ENCODE measurements at regions not wholly inside any gene's neighbourhood (a gene's known extent, or its start where the extent isn't known, plus 50 kb on each side); places are given as distances from the start of the nearest gene placed in this dataset.
"Not testable (repeated sequence)": the region's sequence is repeated elsewhere in the genome, so short reads cannot be mapped to it uniquely, and the experiment has no call there.

DNA sequence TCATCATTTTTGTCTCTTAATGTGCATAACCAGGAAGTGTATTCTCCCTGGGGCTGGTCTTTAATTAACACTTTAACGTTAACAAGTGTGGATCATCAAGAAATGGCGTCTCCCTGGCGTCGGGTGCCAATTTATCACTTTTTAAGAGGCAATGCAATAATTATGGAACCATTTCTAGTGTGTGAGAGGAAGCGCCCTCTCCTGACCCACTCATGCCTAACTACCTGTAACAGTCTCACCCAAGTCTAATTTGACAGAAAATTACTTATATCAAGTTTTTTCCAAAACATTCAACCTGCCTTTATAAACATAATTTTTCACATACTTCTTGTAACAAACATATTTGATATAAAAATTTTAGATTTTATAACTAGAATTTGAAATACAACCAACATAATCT is 905.3 kb upstream of the MDGA2 start:
- no peak for DNase-seq (ENCODE audit: low spot score)

- DNase-seq (ENCODE audit: low spot score): no peak
Observed at GRCh38 chr14:48575772-48576171, 900.4 kb upstream of the MDGA2 start.

GRCh38 chr14:48568688-48569087 is 893.3 kb upstream of the MDGA2 start:
- no peak for DNase-seq (ENCODE audit: low spot score)

DNA sequence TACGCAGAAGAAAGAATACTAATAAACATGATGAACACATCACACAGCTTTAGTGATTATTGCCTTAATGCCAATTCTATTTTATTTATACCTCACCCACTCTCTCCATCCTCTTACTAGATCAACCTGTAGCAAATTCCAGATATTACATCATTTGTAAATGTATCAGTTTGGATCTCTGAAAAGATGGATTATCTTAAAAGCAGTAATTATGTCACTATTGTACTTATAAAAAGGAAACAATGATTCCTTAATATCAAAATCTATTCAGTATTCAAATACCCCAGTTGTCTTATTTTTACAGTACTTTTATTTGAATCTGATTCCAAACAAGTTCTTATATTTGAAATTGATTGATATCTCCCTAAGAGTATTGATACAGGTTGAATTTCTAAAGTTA is 892.8 kb upstream of the MDGA2 start:
- no peak for DNase-seq (ENCODE audit: low spot score)

DNA sequence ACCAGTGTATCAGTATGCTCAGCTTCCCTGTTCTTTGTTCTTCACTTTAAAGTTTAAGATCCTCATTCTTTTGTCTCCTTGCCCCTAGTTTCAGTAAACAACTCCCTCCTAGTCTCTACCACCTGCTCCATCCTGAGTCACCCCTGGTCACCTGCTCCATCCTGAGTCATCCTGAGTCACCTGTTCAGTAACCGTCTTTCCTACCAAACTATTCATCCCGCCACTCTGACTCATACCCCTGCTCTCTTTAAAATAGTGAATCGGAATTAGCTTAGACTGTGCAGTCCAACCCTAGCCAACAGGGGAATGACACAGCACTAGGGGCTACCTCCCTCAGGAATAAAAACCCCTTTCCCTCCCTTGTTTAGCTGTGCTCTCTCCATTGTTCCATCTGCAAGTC is 888.1 kb upstream of the MDGA2 start:
- no peak for DNase-seq (ENCODE audit: low spot score)

GRCh38 chr14:48561438-48561837 is 886.0 kb upstream of the MDGA2 start:
- DNase-seq (ENCODE audit: low spot score): not testable (repeated sequence)

GRCh38 chr14:48560421-48560820 is 885.0 kb upstream of the MDGA2 start:
- DNase-seq (ENCODE audit: low spot score): no peak

GRCh38 chr14:48553443-48553842 is 878.0 kb upstream of the MDGA2 start:
- DNase-seq (ENCODE audit: low spot score): no peak

DNA sequence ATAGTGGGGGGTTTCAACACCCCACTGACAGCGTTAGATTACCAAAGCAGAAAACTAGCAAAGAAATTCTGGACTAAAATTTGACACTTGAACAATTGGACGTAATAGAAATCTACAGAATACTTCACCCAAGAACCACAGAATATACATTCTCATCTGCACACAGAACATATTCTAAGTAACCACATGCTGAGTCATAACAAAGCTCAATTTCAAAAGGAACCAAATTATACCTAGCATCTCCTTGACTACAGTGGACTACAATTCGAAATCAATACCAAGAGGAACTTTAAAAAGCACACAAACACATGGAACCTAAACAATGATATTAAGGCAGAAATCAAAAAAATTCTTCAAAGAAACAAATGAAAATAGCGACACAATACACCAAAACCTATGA is 871.6 kb upstream of the MDGA2 start:
- DNase-seq (ENCODE audit: low spot score): no peak

DNA sequence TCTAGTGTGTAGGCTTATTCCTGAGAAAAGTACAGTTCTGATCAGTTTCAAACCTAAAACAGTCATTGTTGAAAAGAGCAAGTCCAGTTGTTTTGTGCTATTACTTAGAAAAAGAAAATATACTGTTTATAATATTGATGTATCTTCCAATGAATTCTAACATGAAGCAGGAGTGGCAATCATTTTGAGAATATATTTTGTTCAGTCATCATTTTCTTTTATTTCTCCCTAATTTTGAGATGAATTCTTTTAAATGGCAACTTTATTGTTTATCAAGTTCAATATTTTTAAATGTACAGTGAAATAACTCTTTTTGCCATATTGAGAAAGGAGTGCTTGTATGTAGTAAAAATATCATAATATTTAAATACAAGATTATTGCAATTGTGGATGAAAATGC is 862.2 kb upstream of the MDGA2 start:
- DNase-seq (ENCODE audit: low spot score): no peak

- no peak for DNase-seq (ENCODE audit: low spot score)
Observed at GRCh38 chr14:48536318-48536717, 860.9 kb upstream of the MDGA2 start.

DNA sequence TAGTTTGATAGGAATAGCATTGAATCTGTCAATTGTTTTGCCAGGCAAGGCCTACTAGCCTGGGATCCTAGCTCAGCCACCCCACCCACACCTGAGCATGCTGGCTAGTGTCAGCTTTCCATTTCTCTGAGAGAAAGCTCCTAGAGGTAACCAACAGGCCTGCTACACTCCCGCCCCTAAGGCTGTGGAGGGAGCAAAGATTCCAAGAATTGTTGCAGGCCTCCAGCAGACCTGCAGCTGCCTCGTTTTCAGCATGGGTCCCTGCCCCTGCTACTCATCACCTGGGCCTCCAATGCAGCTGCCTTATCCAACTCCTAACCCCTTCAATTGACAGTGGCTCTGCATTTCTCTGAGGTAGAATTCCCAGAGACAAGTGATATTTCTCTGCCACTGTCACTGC is 852.4 kb upstream of the MDGA2 start:
- no peak for DNase-seq (ENCODE audit: low spot score)

DNA sequence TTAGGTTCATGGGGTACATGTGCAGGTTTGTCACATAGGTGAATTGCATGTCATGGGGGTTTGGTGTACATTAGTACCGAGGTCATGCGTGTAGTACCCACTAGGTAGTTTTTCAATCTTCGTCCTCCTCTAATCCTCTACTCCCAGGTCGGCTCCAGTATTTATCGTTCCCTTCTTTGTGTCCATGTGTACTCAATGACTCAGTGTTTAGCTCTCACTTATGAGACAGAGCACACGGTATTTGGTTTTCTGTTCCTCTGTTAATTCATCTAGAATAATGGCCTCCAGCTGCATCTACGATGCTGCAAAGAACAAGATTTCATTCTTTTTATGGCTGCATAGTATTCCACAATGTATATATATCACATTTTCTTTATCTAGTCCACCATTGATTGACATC is 850.9 kb upstream of the MDGA2 start:
- no peak for DNase-seq (ENCODE audit: low spot score)

- DNase-seq (ENCODE audit: low spot score): no peak
Observed at GRCh38 chr14:48504921-48505320, 829.5 kb upstream of the MDGA2 start.

GRCh38 chr14:48490756-48491155 is 815.4 kb upstream of the MDGA2 start:
- DNase-seq (ENCODE audit: low spot score): no peak

- no peak for DNase-seq (ENCODE audit: low spot score)
Observed at GRCh38 chr14:48473944-48474343, 798.5 kb upstream of the MDGA2 start.

DNA sequence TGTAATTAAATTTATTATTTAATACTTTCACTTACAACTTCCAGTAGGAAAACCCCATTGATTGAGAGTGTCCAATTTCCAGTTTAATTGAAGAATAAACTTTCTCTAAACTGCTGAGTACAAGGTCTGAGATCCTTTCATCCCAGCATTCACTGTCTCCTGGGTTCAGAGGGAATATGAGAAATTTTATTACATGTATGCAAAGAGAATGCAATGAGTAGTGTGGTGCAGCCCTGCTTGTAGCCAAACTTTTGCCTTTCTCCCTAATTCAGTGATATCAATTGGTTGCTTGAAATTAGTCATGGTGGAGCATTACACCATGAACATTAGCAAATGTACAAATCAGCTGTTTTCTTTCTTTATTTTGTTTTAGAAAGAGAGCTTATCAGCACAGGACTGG is 780.6 kb upstream of the MDGA2 start:
- DNase-seq (ENCODE audit: low spot score): no peak

DNA sequence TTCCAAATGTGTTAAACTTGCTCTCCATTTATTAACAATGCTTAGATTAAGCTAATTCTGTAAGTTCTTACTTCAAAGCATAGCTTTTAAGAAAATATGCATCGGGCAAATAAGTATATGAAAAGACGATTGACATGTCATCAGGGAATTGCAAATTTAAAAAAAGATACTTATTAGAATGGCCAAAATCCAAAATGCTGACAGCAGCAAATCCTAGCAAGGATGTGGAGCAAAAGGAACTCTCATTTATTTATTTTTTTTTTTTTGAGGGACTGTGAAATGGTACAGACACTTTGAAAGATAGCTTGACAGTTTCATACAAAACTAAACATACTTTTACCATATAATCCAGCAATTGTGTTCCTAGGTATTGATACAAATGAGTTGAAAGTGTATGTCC is 779.5 kb upstream of the MDGA2 start:
- no peak for DNase-seq (ENCODE audit: low spot score)

- no peak for DNase-seq (ENCODE audit: low spot score)
Observed at GRCh38 chr14:48452437-48452995, 777.1 kb upstream of the MDGA2 start.

- no peak for DNase-seq (ENCODE audit: low spot score)
Observed at GRCh38 chr14:48435221-48435620, 759.8 kb upstream of the MDGA2 start.

DNA sequence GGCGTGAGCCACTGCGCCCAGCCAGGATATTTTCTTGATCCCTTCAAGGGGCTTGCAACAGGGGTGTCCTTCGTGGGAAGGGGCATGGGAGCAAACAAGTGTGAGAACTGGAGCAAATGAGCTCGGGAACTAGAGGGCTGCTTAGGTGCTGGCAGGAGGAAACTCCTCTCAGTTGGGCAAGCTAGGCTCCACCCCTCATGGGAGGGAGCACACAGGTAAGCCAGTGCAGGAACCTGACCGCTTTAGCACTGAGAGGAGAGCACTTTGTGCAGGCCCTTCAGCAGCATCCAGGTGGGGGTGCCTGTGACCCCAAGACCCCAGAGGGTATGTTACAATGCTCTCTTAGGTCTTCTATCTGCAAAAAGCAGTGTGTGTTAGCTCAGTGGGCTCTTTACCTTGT is 755.4 kb upstream of the MDGA2 start:
- no peak for DNase-seq (ENCODE audit: low spot score)

DNA sequence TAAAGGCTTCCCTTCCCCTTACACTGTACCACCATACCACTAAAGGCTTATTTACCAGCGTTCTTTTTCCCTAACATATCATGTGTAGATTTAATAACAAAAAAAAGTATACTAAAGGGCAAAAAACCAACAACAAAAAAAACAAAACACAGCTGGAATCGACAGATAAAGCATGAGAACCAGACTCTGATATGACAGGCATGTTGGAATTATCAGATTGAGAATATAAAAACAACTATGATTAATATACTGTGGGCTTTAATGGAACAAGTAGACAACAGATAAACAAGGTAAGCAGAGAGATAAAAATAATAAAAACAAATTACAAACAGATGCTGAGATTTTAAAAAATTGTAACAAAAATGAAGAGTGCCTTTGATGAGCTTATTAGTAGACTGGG is 754.1 kb upstream of the MDGA2 start:
- no peak for DNase-seq (ENCODE audit: low spot score)

- DNase-seq (ENCODE audit: low spot score): no peak
Observed at GRCh38 chr14:48417715-48418500, 742.5 kb upstream of the MDGA2 start.

GRCh38 chr14:48401321-48401720 is 725.9 kb upstream of the MDGA2 start:
- DNase-seq (ENCODE audit: low spot score): no peak
